ENCODE measurements at regions not wholly inside any gene's neighbourhood (a gene's known extent, or its start where the extent isn't known, plus 50 kb on each side); places are given as distances from the start of the nearest gene placed in this dataset.

- no peak for DNase-seq (ENCODE audit: low read depth in 6 of 9, low spot score in 9 of 9)
- Histone ChIP-seq H3K4me1 (ENCODE audit: control insufficient read depth in 2 of 2, insufficient read depth in 2 of 2, low read length in 2 of 2) (no peaks in the 10 kb centered on the region), H3K27me3 (ENCODE audit: control insufficient read depth in 2 of 2, insufficient read depth in 1 of 2, low read length in 1 of 2) (no peaks in the 10 kb centered on the region), H3K27ac (ENCODE audit: low read depth in 1 of 2, low read length in 1 of 2) (no peak overlapping the region), H3K36me3 (ENCODE audit: control insufficient read depth in 2 of 2, insufficient read depth in 2 of 2, low read length in 1 of 2) (no peaks in the 10 kb centered on the region), H3K9me3 (ENCODE audit: control insufficient read depth in 2 of 2, insufficient read depth in 1 of 2, low read length in 1 of 2) (no peaks in the 10 kb centered on the region), H3K4me3 (ENCODE audit: low read length in 2 of 2) (no peak overlapping the region)
- WGBS, result 60% methylated on average over 2 of the region's 2 CpGs
Observed at GRCh38 chr12:126419131-126419530, 1353.9 kb downstream of the AACS start.

DNA sequence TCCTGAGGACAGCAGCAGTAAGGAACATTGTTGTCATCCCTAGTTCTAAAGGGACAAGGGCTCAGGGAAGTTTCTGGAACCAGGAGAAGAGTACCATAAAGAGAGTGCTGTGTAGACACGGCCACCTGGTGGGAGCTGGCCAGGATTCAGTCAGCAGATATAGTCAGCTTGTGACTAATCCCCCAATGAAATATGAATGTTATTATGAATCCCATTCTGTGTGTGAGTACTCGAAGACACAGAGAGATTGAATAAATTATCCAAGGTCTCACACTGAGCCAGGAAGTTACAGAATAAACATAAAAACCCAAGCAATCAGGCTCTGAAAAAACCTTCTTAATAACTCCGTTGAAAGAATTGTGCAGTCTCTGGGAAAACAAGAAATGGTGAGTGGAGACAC, 1359.5 kb downstream of the AACS start:
- WGBS, result 88% methylated on average over 3 of the region's 3 CpGs
- peaks cover 0 to 2% of the 10 kb centered on the region in 2 donors for H3K9me3 ChIP-seq (ENCODE audit: control insufficient read depth in 2 of 2, insufficient read depth in 1 of 2, low read length in 1 of 2)
- no peak for DNase-seq (ENCODE audit: low read depth in 6 of 9, low spot score in 9 of 9)
- no peaks in the 10 kb centered on the region for H3K4me1 ChIP-seq (ENCODE audit: control insufficient read depth in 2 of 2, insufficient read depth in 2 of 2, low read length in 2 of 2)
- H3K27me3 ChIP-seq (ENCODE audit: control insufficient read depth in 2 of 2, insufficient read depth in 1 of 2, low read length in 1 of 2), result no peaks in the 10 kb centered on the region
- H3K36me3 ChIP-seq (ENCODE audit: control insufficient read depth in 2 of 2, insufficient read depth in 2 of 2, low read length in 1 of 2), result no peaks in the 10 kb centered on the region
- H3K4me3 ChIP-seq (ENCODE audit: low read length in 2 of 2), result no peak overlapping the region
- no peak overlapping the region for H3K27ac ChIP-seq (ENCODE audit: low read depth in 1 of 2, low read length in 1 of 2)

DNA sequence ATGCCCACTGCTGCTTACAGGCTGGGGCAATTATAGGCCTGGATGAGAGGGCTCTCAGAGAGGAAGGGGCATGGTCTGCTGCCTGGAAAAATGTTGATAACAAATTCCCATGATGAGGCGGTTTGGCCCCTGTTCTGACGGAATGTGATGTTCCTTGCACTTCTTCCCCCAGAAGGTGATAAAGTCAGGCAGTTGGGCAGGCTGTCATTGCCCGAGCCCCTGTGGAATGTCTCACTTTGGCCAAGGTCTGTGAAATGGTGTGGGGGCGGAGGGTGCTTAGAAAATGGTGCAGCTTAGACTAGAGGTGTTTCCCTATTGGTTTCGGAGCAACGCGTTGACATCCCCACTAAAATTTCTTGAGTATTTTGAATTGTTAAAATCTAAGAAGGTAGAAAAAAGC, 1360.0 kb downstream of the AACS start:
- Histone ChIP-seq H3K36me3 (ENCODE audit: control insufficient read depth in 2 of 2, insufficient read depth in 2 of 2, low read length in 1 of 2) (no peaks in the 10 kb centered on the region), H3K27me3 (ENCODE audit: control insufficient read depth in 2 of 2, insufficient read depth in 1 of 2, low read length in 1 of 2) (no peaks in the 10 kb centered on the region), H3K27ac (ENCODE audit: low read depth in 1 of 2, low read length in 1 of 2) (no peak overlapping the region), H3K9me3 (ENCODE audit: control insufficient read depth in 2 of 2, insufficient read depth in 1 of 2, low read length in 1 of 2) (peaks cover 0 to 2% of the 10 kb centered on the region in 2 donors), H3K4me1 (ENCODE audit: control insufficient read depth in 2 of 2, insufficient read depth in 2 of 2, low read length in 2 of 2) (no peaks in the 10 kb centered on the region), H3K4me3 (ENCODE audit: low read length in 2 of 2) (no peak overlapping the region)
- DNase-seq (ENCODE audit: low read depth in 6 of 9, low spot score in 9 of 9), result no peak
- 85% methylated on average over 7 of the region's 7 CpGs for WGBS

DNA sequence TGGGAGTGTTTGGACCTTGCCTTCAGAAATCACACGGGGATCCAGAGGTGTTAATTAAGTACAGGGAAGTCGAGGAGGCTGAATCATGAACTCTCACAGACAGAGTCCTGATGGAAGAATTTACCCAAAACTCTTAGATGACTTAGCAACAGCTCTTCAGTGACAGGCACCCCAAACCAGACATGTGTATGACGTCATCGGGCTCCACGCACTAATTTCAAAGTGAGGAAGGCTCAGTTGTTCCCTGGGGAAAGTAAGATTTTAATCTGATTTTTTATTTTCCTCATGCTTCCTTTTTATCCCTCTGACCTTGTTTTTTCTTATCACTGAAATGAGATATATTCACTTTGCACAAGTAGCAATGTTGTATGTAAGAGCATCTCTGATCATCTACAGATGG, 1363.5 kb downstream of the AACS start:
- H3K4me3 ChIP-seq (ENCODE audit: low read length in 2 of 2), result no peak overlapping the region
- H3K4me1 ChIP-seq (ENCODE audit: control insufficient read depth in 2 of 2, insufficient read depth in 2 of 2, low read length in 2 of 2), result no peaks in the 10 kb centered on the region
- H3K36me3 ChIP-seq (ENCODE audit: control insufficient read depth in 2 of 2, insufficient read depth in 2 of 2, low read length in 1 of 2), result no peaks in the 10 kb centered on the region
- H3K9me3 ChIP-seq (ENCODE audit: control insufficient read depth in 2 of 2, insufficient read depth in 1 of 2, low read length in 1 of 2), result peaks cover 0 to 2% of the 10 kb centered on the region in 2 donors
- no peaks in the 10 kb centered on the region for H3K27me3 ChIP-seq (ENCODE audit: control insufficient read depth in 2 of 2, insufficient read depth in 1 of 2, low read length in 1 of 2)
- no peak for DNase-seq (ENCODE audit: low read depth in 6 of 9, low spot score in 9 of 9)
- H3K27ac ChIP-seq (ENCODE audit: low read depth in 1 of 2, low read length in 1 of 2), result no peak overlapping the region
- WGBS, result 83% methylated on average over 5 of the region's 5 CpGs

GRCh38 chr12:126430921-126431320, 1365.7 kb downstream of the AACS start:
- 72% methylated on average over 2 of the region's 2 CpGs for WGBS
- no peak overlapping the region for H3K4me3 ChIP-seq (ENCODE audit: low read length in 2 of 2)
- H3K27ac ChIP-seq (ENCODE audit: low read depth in 1 of 2, low read length in 1 of 2), result no peak overlapping the region
- H3K27me3 ChIP-seq (ENCODE audit: control insufficient read depth in 2 of 2, insufficient read depth in 1 of 2, low read length in 1 of 2), result no peaks in the 10 kb centered on the region
- no peaks in the 10 kb centered on the region for H3K9me3 ChIP-seq (ENCODE audit: control insufficient read depth in 2 of 2, insufficient read depth in 1 of 2, low read length in 1 of 2)
- DNase-seq (ENCODE audit: low read depth in 6 of 9, low spot score in 9 of 9), result no peak
- H3K4me1 ChIP-seq (ENCODE audit: control insufficient read depth in 2 of 2, insufficient read depth in 2 of 2, low read length in 2 of 2), result no peaks in the 10 kb centered on the region
- no peaks in the 10 kb centered on the region for H3K36me3 ChIP-seq (ENCODE audit: control insufficient read depth in 2 of 2, insufficient read depth in 2 of 2, low read length in 1 of 2)

DNA sequence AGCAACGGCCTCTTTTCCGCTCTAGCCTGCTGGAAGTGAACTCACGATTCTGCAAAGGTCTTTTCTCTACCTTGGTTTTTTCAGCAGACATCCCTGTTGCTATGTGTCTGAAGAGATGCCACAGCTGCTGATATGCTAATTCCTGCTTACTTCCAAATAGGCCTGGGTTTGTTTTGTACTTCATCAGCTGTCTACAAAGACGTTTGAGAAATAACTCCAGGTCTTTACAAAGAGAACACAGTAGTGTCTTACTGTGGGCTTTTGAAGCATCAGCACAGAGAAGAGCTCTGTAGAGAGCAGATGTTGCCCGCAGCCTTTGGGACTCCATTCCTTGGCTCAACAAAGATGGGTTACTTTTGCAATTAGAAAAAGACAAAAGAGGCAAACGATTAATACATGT, 1366.5 kb downstream of the AACS start:
- Histone ChIP-seq H3K36me3 (ENCODE audit: control insufficient read depth in 2 of 2, insufficient read depth in 2 of 2, low read length in 1 of 2) (no peaks in the 10 kb centered on the region), H3K27me3 (ENCODE audit: control insufficient read depth in 2 of 2, insufficient read depth in 1 of 2, low read length in 1 of 2) (no peaks in the 10 kb centered on the region), H3K4me1 (ENCODE audit: control insufficient read depth in 2 of 2, insufficient read depth in 2 of 2, low read length in 2 of 2) (no peaks in the 10 kb centered on the region), H3K4me3 (ENCODE audit: low read length in 2 of 2) (no peak overlapping the region), H3K27ac (ENCODE audit: low read depth in 1 of 2, low read length in 1 of 2) (no peak overlapping the region), H3K9me3 (ENCODE audit: control insufficient read depth in 2 of 2, insufficient read depth in 1 of 2, low read length in 1 of 2) (no peaks in the 10 kb centered on the region)
- 79% methylated on average over 6 of the region's 6 CpGs for WGBS
- DNase-seq (ENCODE audit: low read depth in 6 of 9, low spot score in 9 of 9), result no peak

GRCh38 chr12:126432780-126433179, 1367.5 kb downstream of the AACS start:
- Histone ChIP-seq H3K36me3 (ENCODE audit: control insufficient read depth in 2 of 2, insufficient read depth in 2 of 2, low read length in 1 of 2) (no peaks in the 10 kb centered on the region), H3K9me3 (ENCODE audit: control insufficient read depth in 2 of 2, insufficient read depth in 1 of 2, low read length in 1 of 2) (no peaks in the 10 kb centered on the region), H3K4me1 (ENCODE audit: control insufficient read depth in 2 of 2, insufficient read depth in 2 of 2, low read length in 2 of 2) (no peaks in the 10 kb centered on the region), H3K27ac (ENCODE audit: low read depth in 1 of 2, low read length in 1 of 2) (no peak overlapping the region), H3K27me3 (ENCODE audit: control insufficient read depth in 2 of 2, insufficient read depth in 1 of 2, low read length in 1 of 2) (no peaks in the 10 kb centered on the region), H3K4me3 (ENCODE audit: low read length in 2 of 2) (no peak overlapping the region)
- no peak for DNase-seq (ENCODE audit: low read depth in 6 of 9, low spot score in 9 of 9)
- 87% methylated on average over 1 of the region's 1 CpG for WGBS

DNA sequence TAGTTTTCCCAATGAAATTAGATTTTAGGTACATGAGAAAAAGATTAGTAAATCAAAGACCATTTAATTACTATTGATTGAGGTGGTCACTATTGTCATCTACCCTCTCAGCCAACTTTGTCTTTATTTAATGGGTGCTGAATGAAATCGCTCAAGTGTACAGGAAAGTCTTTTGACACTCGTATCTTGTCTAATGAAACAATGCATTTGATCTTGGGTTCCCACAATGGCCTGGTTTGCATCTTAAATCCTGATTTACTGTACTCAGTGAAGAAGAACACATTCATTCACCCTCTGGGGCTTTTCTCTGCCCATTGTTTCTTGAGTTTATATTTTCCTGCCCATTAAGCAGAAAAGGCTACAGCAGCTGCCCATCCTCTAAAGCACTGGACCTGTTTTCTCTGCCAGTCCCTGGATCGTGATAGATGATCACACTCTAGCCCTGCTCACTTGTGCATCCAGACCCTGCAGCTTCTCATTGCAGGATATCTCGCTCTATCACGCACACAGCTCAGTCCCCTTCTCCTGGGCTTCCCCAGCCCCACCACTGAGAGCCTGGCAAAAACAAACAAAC, 1369.3 kb downstream of the AACS start:
- 92% methylated on average over 5 of the region's 5 CpGs for WGBS
- Histone ChIP-seq H3K36me3 (ENCODE audit: control insufficient read depth in 2 of 2, insufficient read depth in 2 of 2, low read length in 1 of 2) (no peaks in the 10 kb centered on the region), H3K27me3 (ENCODE audit: control insufficient read depth in 2 of 2, insufficient read depth in 1 of 2, low read length in 1 of 2) (no peaks in the 10 kb centered on the region), H3K4me3 (ENCODE audit: low read length in 2 of 2) (no peak overlapping the region), H3K4me1 (ENCODE audit: control insufficient read depth in 2 of 2, insufficient read depth in 2 of 2, low read length in 2 of 2) (no peaks in the 10 kb centered on the region), H3K9me3 (ENCODE audit: control insufficient read depth in 2 of 2, insufficient read depth in 1 of 2, low read length in 1 of 2) (no peaks in the 10 kb centered on the region), H3K27ac (ENCODE audit: low read depth in 1 of 2, low read length in 1 of 2) (no peak overlapping the region)
- no peak for DNase-seq (ENCODE audit: low read depth in 6 of 9, low spot score in 9 of 9)

- no peak for DNase-seq (ENCODE audit: low read depth in 6 of 9, low spot score in 9 of 9)
- 95% methylated on average over 3 of the region's 3 CpGs for WGBS
- no peak overlapping the region for H3K27ac ChIP-seq (ENCODE audit: low read depth in 1 of 2, low read length in 1 of 2)
- H3K4me1 ChIP-seq (ENCODE audit: control insufficient read depth in 2 of 2, insufficient read depth in 2 of 2, low read length in 2 of 2), result no peaks in the 10 kb centered on the region
- H3K36me3 ChIP-seq (ENCODE audit: control insufficient read depth in 2 of 2, insufficient read depth in 2 of 2, low read length in 1 of 2), result no peaks in the 10 kb centered on the region
- no peak overlapping the region for H3K4me3 ChIP-seq (ENCODE audit: low read length in 2 of 2)
- H3K27me3 ChIP-seq (ENCODE audit: control insufficient read depth in 2 of 2, insufficient read depth in 1 of 2, low read length in 1 of 2), result no peaks in the 10 kb centered on the region
- H3K9me3 ChIP-seq (ENCODE audit: control insufficient read depth in 2 of 2, insufficient read depth in 1 of 2, low read length in 1 of 2), result no peaks in the 10 kb centered on the region
Observed at GRCh38 chr12:126436041-126436440, 1370.8 kb downstream of the AACS start.

- 98% methylated on average over 1 of the region's 1 CpG for WGBS
- H3K36me3 ChIP-seq (ENCODE audit: control insufficient read depth in 2 of 2, insufficient read depth in 2 of 2, low read length in 1 of 2), result no peaks in the 10 kb centered on the region
- H3K4me3 ChIP-seq (ENCODE audit: low read length in 2 of 2), result no peak overlapping the region
- H3K4me1 ChIP-seq (ENCODE audit: control insufficient read depth in 2 of 2, insufficient read depth in 2 of 2, low read length in 2 of 2), result no peaks in the 10 kb centered on the region
- H3K9me3 ChIP-seq (ENCODE audit: control insufficient read depth in 2 of 2, insufficient read depth in 1 of 2, low read length in 1 of 2), result no peaks in the 10 kb centered on the region
- no peaks in the 10 kb centered on the region for H3K27me3 ChIP-seq (ENCODE audit: control insufficient read depth in 2 of 2, insufficient read depth in 1 of 2, low read length in 1 of 2)
- DNase-seq (ENCODE audit: low read depth in 6 of 9, low spot score in 9 of 9), result no peak
- H3K27ac ChIP-seq (ENCODE audit: low read depth in 1 of 2, low read length in 1 of 2), result no peak overlapping the region
Observed at GRCh38 chr12:126437934-126438333, 1372.7 kb downstream of the AACS start.
